B cell (primary cell): ENCODE measurements at regions not wholly inside any gene's neighbourhood (a gene's known extent, or its start where the extent isn't known, plus 50 kb on each side); places are given as distances from the start of the nearest gene placed in this dataset.
"Not testable (repeated sequence)": the region's sequence is repeated elsewhere in the genome, so short reads cannot be mapped to it uniquely, and the experiment has no call there.

ENCODE experiments used
- ATAC-seq: fragments of 200-7000 bp; cut with Tn5 transposase; one replicate; pipeline ENCODE4 v1.10.0; 2021; ENCODE audit warnings: low read depth, mild to moderate bottlenecking, moderate number of reproducible peaks, moderate library complexity
- CTCF ChIA-PET: fragments of 350-600 bp; sonication (Branson Sonifier 250); formaldehyde crosslinking; loops from one replicate; lab custom pipeline; 2021; ENCODE audit warnings: antibody characterized with exemption, inconsistent platforms; lab: Charles Lee
- POLR2A ChIA-PET: fragments of 350-600 bp; sonication (Branson Sonifier 250); formaldehyde crosslinking; loops from one replicate; lab custom pipeline; 2021; ENCODE audit warnings: antibody characterized with exemption; lab: Charles Lee
- DNase-seq: peaks from one replicate; pipeline ENCODE4 v3.0.0; 2013
- H2AFZ ChIP-seq: 2 replicates; pipeline ENCODE4 v1.6.1; 2012; ENCODE audit warnings: mild to moderate bottlenecking, low read depth, low read length; ENCODE audit not compliant: insufficient read depth, poor library complexity, severe bottlenecking
- H3K27ac ChIP-seq, 2 donors: 1 replicate in 1 of 2; 2 replicates in 1 of 2; pipeline ENCODE4 v1.5.1; 2012 to 2013; ENCODE audit warnings: low read length in 2 of 2, mild to moderate bottlenecking in 2 of 2, moderate library complexity in 1 of 2
- H3K27me3 ChIP-seq, 4 experiments: fragments of 200-600 bp in 1 of 4; sonication (generic) in 1 of 4; replicated peaks in 1 of 4; 1 replicate in 2 of 4; 2 replicates in 2 of 4; pipeline versions ENCODE4 v1.6.1 to v1.7.0; 2013 to 2016; ENCODE audit warnings: low read length in 3 of 4, mild to moderate bottlenecking in 2 of 4, mixed read lengths in 1 of 4, moderate library complexity in 1 of 4; ENCODE audit not compliant: insufficient read depth in 4 of 4, control insufficient read depth in 3 of 4; ENCODE audit errors: control extremely low read depth in 1 of 4
- H3K36me3 ChIP-seq, 2 experiments: replicated peaks in 1 of 2; 1 replicate in 1 of 2; 2 replicates in 1 of 2; pipeline versions ENCODE4 v1.6.1 to v1.7.1; 2013; ENCODE audit warnings: low read length in 1 of 2; ENCODE audit not compliant: insufficient read depth in 2 of 2, control insufficient read depth in 1 of 2; ENCODE audit errors: control extremely low read depth in 1 of 2, extremely low read depth in 1 of 2
- H3K4me1 ChIP-seq, 2 donors: fragments of 200-600 bp in 1 of 2; sonication (generic) in 1 of 2; 1 replicate in 1 of 2; 2 replicates in 1 of 2; pipeline versions ENCODE4 v1.5.1 to v1.6.1; 2013 to 2017; ENCODE audit warnings: low read length in 2 of 2; ENCODE audit not compliant: control insufficient read depth in 2 of 2, insufficient read depth in 2 of 2
- H3K4me2 ChIP-seq: replicated peaks from 2 replicates; pipeline ENCODE3; 2012; ENCODE audit warnings: mild to moderate bottlenecking, low read depth, low read length; ENCODE audit not compliant: poor library complexity, severe bottlenecking
- H3K4me3 ChIP-seq, 5 experiments: fragments of 200-600 bp in 1 of 5; sonication (generic) in 1 of 5; 1 replicate in 3 of 5; 2 replicates in 2 of 5; pipeline versions ENCODE4 v1.5.1 to v1.7.0; 2011 to 2016; ENCODE audit warnings: low read length in 4 of 5, mild to moderate bottlenecking in 4 of 5, low read depth in 2 of 5, control low read depth in 1 of 5, moderate library complexity in 1 of 5; ENCODE audit not compliant: insufficient read depth in 1 of 5; ENCODE audit errors: control extremely low read depth in 1 of 5, extremely low read depth in 1 of 5
- H3K79me2 ChIP-seq: fragments of 200-600 bp; sonication (generic); one replicate; pipeline ENCODE4 v1.6.0; 2016; ENCODE audit warnings: low read length; ENCODE audit not compliant: control insufficient read depth, insufficient read depth
- H3K9ac ChIP-seq: fragments of 200-600 bp; sonication (generic); 2 replicates; pipeline ENCODE4 v1.6.1; 2017; ENCODE audit warnings: mild to moderate bottlenecking, low read length, moderate library complexity
- H3K9me3 ChIP-seq, 3 donors: one replicate each; pipeline versions ENCODE4 v1.6.1 to v1.7.1; 2013; ENCODE audit warnings: low read length in 2 of 3; ENCODE audit not compliant: control insufficient read depth in 2 of 3, insufficient read depth in 1 of 3; ENCODE audit errors: control extremely low read depth in 1 of 3
- H4K20me1 ChIP-seq: 2 replicates; pipeline ENCODE4 v1.6.0; 2012; ENCODE audit warnings: mild to moderate bottlenecking, low read length; ENCODE audit not compliant: insufficient read depth, control insufficient read depth, poor library complexity, severe bottlenecking
- H3K27ac Mint-ChIP-seq: one replicate; pipeline ENCODE4 v1.8.0; 2021; ENCODE audit warnings: mixed read lengths
- H3K27me3 Mint-ChIP-seq: one replicate; pipeline ENCODE4 v1.8.0; 2021; ENCODE audit warnings: mixed read lengths
- H3K4me1 Mint-ChIP-seq: one replicate; pipeline ENCODE4 v1.8.0; 2021; ENCODE audit warnings: mixed read lengths
- H3K4me3 Mint-ChIP-seq: one replicate; pipeline ENCODE4 v1.8.0; 2021; ENCODE audit warnings: mixed read lengths
- H3K9me3 Mint-ChIP-seq: one replicate; pipeline ENCODE4 v1.8.0; 2022; ENCODE audit warnings: mixed read lengths; ENCODE audit not compliant: insufficient read depth
- CTCF ChIP-seq: fragments of 200-600 bp; IDR thresholded peaks from one replicate; pipeline ENCODE4 v1.8.0; 2022; ENCODE audit warnings: antibody characterized with exemption, mild to moderate bottlenecking
- EZH2 ChIP-seq: IDR thresholded peaks from 2 replicates; pipeline ENCODE4 v1.6.1; 2012; ENCODE audit warnings: borderline replicate concordance, low read depth, mild to moderate bottlenecking, moderate library complexity, low read length; ENCODE audit not compliant: insufficient read depth, poor library complexity, severe bottlenecking
- WGBS: methylation state at CpG from one replicate; pipeline ENCODE4 v1.1.5; 2013; ENCODE audit warnings: missing lambda C conversion rate; ENCODE audit not compliant: insufficient coverage; 5-methylcytosine and 5-hydroxymethylcytosine counted together
- intact Hi-C: fragments of 100-400 bp; cut with micrococcal nuclease; formaldehyde crosslinking; loops from one replicate; pipeline ENCODE4 v1.10.0; 2022

DNA sequence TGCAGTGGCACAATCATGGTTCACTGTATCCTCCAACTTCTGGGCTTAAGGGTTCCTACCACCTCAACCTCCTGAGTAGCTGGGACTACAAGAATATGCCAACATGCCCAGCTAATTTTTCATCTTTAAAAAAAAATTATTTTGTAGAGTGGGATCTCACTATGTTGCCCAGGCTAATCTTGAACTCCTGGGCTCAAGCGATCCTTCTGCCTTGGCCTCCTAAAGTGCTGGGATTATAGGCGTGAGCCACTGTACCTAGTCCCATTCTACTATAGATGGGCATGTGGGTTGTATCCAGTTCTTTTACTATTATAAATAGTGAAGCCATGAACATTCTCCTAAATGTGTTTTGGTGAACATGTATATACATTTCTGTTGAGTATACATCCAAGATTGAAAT, 57.9 kb upstream of the PAXBP1 start:
- WGBS, result no CpG with 5 or more reads among the region's 2 CpGs
- TF ChIP-seq CTCF (no peak), EZH2 (no peak)
- H3K27me3 ChIP-seq, result peaks cover 0 to 8% (median 4%) of the 10 kb centered on the region in 4 experiments
- DNase-seq (no peak), ATAC-seq (no peak)
- H3K27ac ChIP-seq, result no peak overlapping the region
- CTCF ChIA-PET, result interaction anchor here (0.7 to 1.0 kb wide), 3 partner anchors 24 to 368 kb away, joined by 3 to 4 read pairs (median 3); no protein-coding TSS in a partner anchor
- H3K27me3 Mint-ChIP-seq, result peaks cover 19% of the 10 kb centered on the region
- no peak overlapping the region for H3K27ac Mint-ChIP-seq
- no peak overlapping the region for H2AFZ ChIP-seq
- no peak overlapping the region for H3K4me3 Mint-ChIP-seq
- no peaks in the 10 kb centered on the region for H3K4me1 Mint-ChIP-seq
- no peak overlapping the region for H3K4me3 ChIP-seq
- POLR2A ChIA-PET, result no interaction called here
- no peaks in the 10 kb centered on the region for H3K9me3 Mint-ChIP-seq
- intact Hi-C loops, result loop anchor here (5.0 kb wide), 1 partner anchor 368 kb away; no protein-coding TSS in a partner anchor
- H3K4me2 ChIP-seq, result no peak overlapping the region
- H3K4me1 ChIP-seq, result no peaks in the 10 kb centered on the region
- no peaks in the 10 kb centered on the region for H4K20me1 ChIP-seq
- H3K79me2 ChIP-seq, result no peaks in the 10 kb centered on the region
- no peak overlapping the region for H3K9ac ChIP-seq
- no peaks in the 10 kb centered on the region for H3K36me3 ChIP-seq
- H3K9me3 ChIP-seq, result peaks cover 0 to 8% (median 0%) of the 10 kb centered on the region in 3 donors

- CTCF ChIA-PET, result interaction anchor here (0.7 to 3.2 kb wide), 5 partner anchors 104 to 775 kb away, joined by 3 to 27 read pairs (median 8); partner anchors contain the start of gene SYNJ1
These were observed 60.2 kb upstream of the PAXBP1 start for GRCh38 chr21:32831779-32832178.

More at GRCh38 chr21:32831779-32832178, 60.2 kb upstream of the PAXBP1 start:
- intact Hi-C loops, result loop anchor here (5.0 kb wide), 2 partner anchors 616 to 776 kb away; no protein-coding TSS in a partner anchor
- H3K9me3 ChIP-seq, H2AFZ ChIP-seq, H3K27ac Mint-ChIP-seq, DNase-seq, ATAC-seq, H3K9ac ChIP-seq, H3K27ac ChIP-seq, H3K4me1 ChIP-seq, H3K36me3 ChIP-seq, H3K79me2 ChIP-seq, H3K4me2 ChIP-seq, H3K4me3 Mint-ChIP-seq, H4K20me1 ChIP-seq, H3K4me1 Mint-ChIP-seq, H3K9me3 Mint-ChIP-seq, POLR2A ChIA-PET, H3K4me3 ChIP-seq: not testable (repeated sequence)
- peaks cover 0 to 13% (median 4%) of the 10 kb centered on the region in 4 experiments for H3K27me3 ChIP-seq
- 95% methylated on average over 7 of the region's 10 CpGs for WGBS
- H3K27me3 Mint-ChIP-seq, result peaks cover 21% of the 10 kb centered on the region
